ENCODE measurements at regions not wholly inside any gene's neighbourhood (a gene's known extent, or its start where the extent isn't known, plus 50 kb on each side); places are given as distances from the start of the nearest gene placed in this dataset.

- H3K9me3 Mint-ChIP-seq, result no peaks in the 10 kb centered on the region
These were observed 210.6 kb downstream of the CD83 start for GRCh38 chr6:14328163-14328562.

GRCh38 chr6:14333556-14334305, 216.2 kb downstream of the CD83 start:
- peaks cover 3 to 5% of the 10 kb centered on the region in 2 donors for H3K4me1 Mint-ChIP-seq (ENCODE audit: low read depth in 2 of 2)
- no peaks in the 10 kb centered on the region for H3K36me3 Mint-ChIP-seq
- no peaks in the 10 kb centered on the region for H3K9me3 Mint-ChIP-seq
- ATAC-seq (no peak), DNase-seq (ENCODE audit: low spot score) (no peak)
- H3K27me3 Mint-ChIP-seq, result peaks cover 5 to 13% of the 10 kb centered on the region in 2 donors
- no peak overlapping the region for H3K4me3 Mint-ChIP-seq
- no peak overlapping the region for H3K27ac Mint-ChIP-seq

More at GRCh38 chr6:14328163-14328562, 210.6 kb downstream of the CD83 start:
- no peak overlapping the region for H3K27ac Mint-ChIP-seq
- DNase-seq (ENCODE audit: low spot score) (no peak), ATAC-seq (no peak)
- H3K27me3 Mint-ChIP-seq, result peaks cover 10 to 23% of the 10 kb centered on the region in 2 donors
- peaks cover 3 to 4% of the 10 kb centered on the region in 2 donors for H3K4me1 Mint-ChIP-seq (ENCODE audit: low read depth in 2 of 2)
- H3K36me3 Mint-ChIP-seq, result no peaks in the 10 kb centered on the region
- H3K4me3 Mint-ChIP-seq, result no peak overlapping the region

GRCh38 chr6:14335071-14335470, 217.5 kb downstream of the CD83 start:
- Mint-ChIP-seq H3K27me3 (peaks cover 2 to 13% of the 10 kb centered on the region in 2 donors), H3K4me1 (ENCODE audit: low read depth in 2 of 2) (peaks cover 3 to 5% of the 10 kb centered on the region in 2 donors), H3K4me3 (no peak overlapping the region), H3K9me3 (no peaks in the 10 kb centered on the region), H3K36me3 (no peaks in the 10 kb centered on the region), H3K27ac (no peak overlapping the region)
- ATAC-seq (no peak), DNase-seq (ENCODE audit: low spot score) (no peak)

GRCh38 chr6:14337152-14337551, 219.6 kb downstream of the CD83 start:
- Mint-ChIP-seq H3K27me3 (peaks cover 5 to 8% of the 10 kb centered on the region in 2 donors), H3K27ac (no peak overlapping the region), H3K4me1 (ENCODE audit: low read depth in 2 of 2) (peaks cover 3 to 5% of the 10 kb centered on the region in 2 donors), H3K9me3 (no peaks in the 10 kb centered on the region), H3K36me3 (no peaks in the 10 kb centered on the region), H3K4me3 (no peak overlapping the region)
- DNase-seq (ENCODE audit: low spot score) (no peak), ATAC-seq (no peak)

GRCh38 chr6:14339172-14339571, 221.6 kb downstream of the CD83 start:
- H3K4me3 Mint-ChIP-seq, result no peak overlapping the region
- DNase-seq (ENCODE audit: low spot score), result no peak
- H3K27me3 Mint-ChIP-seq, result peaks cover 0 to 5% of the 10 kb centered on the region in 2 donors
- H3K36me3 Mint-ChIP-seq, result no peaks in the 10 kb centered on the region
- no peak for ATAC-seq
- peaks cover 3 to 5% of the 10 kb centered on the region in 2 donors for H3K4me1 Mint-ChIP-seq (ENCODE audit: low read depth in 2 of 2)
- no peaks in the 10 kb centered on the region for H3K9me3 Mint-ChIP-seq
- no peak overlapping the region for H3K27ac Mint-ChIP-seq

GRCh38 chr6:14339711-14340584, 222.4 kb downstream of the CD83 start:
- Mint-ChIP-seq H3K9me3 (no peaks in the 10 kb centered on the region), H3K27me3 (peaks cover 0 to 2% of the 10 kb centered on the region in 2 donors), H3K27ac (no peak overlapping the region), H3K36me3 (no peaks in the 10 kb centered on the region), H3K4me3 (no peak overlapping the region), H3K4me1 (ENCODE audit: low read depth in 2 of 2) (peaks cover 3 to 5% of the 10 kb centered on the region in 2 donors)
- ATAC-seq (no peak), DNase-seq (ENCODE audit: low spot score) (no peak)

GRCh38 chr6:14344486-14344885, 226.9 kb downstream of the CD83 start:
- H3K9me3 Mint-ChIP-seq, result no peaks in the 10 kb centered on the region
- no peaks in the 10 kb centered on the region for H3K4me1 Mint-ChIP-seq (ENCODE audit: low read depth in 2 of 2)
- DNase-seq (ENCODE audit: low spot score) (no peak), ATAC-seq (no peak)
- H3K36me3 Mint-ChIP-seq, result no peaks in the 10 kb centered on the region
- H3K27ac Mint-ChIP-seq, result no peak overlapping the region
- H3K27me3 Mint-ChIP-seq, result peaks cover 7 to 8% of the 10 kb centered on the region in 2 donors
- no peak overlapping the region for H3K4me3 Mint-ChIP-seq

GRCh38 chr6:14348389-14348788, 230.8 kb downstream of the CD83 start:
- Mint-ChIP-seq H3K4me1 (ENCODE audit: low read depth in 2 of 2) (no peaks in the 10 kb centered on the region), H3K27ac (no peak overlapping the region), H3K4me3 (no peak overlapping the region), H3K9me3 (no peaks in the 10 kb centered on the region), H3K27me3 (peaks cover 4 to 8% of the 10 kb centered on the region in 2 donors), H3K36me3 (no peaks in the 10 kb centered on the region)
- DNase-seq (ENCODE audit: low spot score) (no peak), ATAC-seq (no peak)

- H3K27me3 Mint-ChIP-seq, result peaks cover 4 to 8% of the 10 kb centered on the region in 2 donors
- no peaks in the 10 kb centered on the region for H3K36me3 Mint-ChIP-seq
- no peak overlapping the region for H3K27ac Mint-ChIP-seq
- H3K9me3 Mint-ChIP-seq, result no peaks in the 10 kb centered on the region
- DNase-seq (ENCODE audit: low spot score) (no peak), ATAC-seq (no peak)
- H3K4me1 Mint-ChIP-seq (ENCODE audit: low read depth in 2 of 2), result no peaks in the 10 kb centered on the region
- no peak overlapping the region for H3K4me3 Mint-ChIP-seq
These were observed 231.9 kb downstream of the CD83 start for GRCh38 chr6:14349507-14349906.

GRCh38 chr6:14350210-14350609, 232.6 kb downstream of the CD83 start:
- no peak for ATAC-seq
- H3K9me3 Mint-ChIP-seq, result no peaks in the 10 kb centered on the region
- DNase-seq (ENCODE audit: low spot score), result no peak
- H3K4me1 Mint-ChIP-seq (ENCODE audit: low read depth in 2 of 2), result peaks cover 0 to 2% of the 10 kb centered on the region in 2 donors
- H3K27ac Mint-ChIP-seq, result no peak overlapping the region
- H3K4me3 Mint-ChIP-seq, result no peak overlapping the region
- H3K27me3 Mint-ChIP-seq, result peaks cover 4 to 8% of the 10 kb centered on the region in 2 donors
- H3K36me3 Mint-ChIP-seq, result no peaks in the 10 kb centered on the region

GRCh38 chr6:14353281-14353680, 235.7 kb downstream of the CD83 start:
- H3K9me3 Mint-ChIP-seq, result no peaks in the 10 kb centered on the region
- no peaks in the 10 kb centered on the region for H3K36me3 Mint-ChIP-seq
- no peak overlapping the region for H3K4me3 Mint-ChIP-seq
- H3K4me1 Mint-ChIP-seq (ENCODE audit: low read depth in 2 of 2), result peaks cover 0 to 2% of the 10 kb centered on the region in 2 donors
- H3K27ac Mint-ChIP-seq, result no peak overlapping the region
- H3K27me3 Mint-ChIP-seq, result no peaks in the 10 kb centered on the region
- DNase-seq (ENCODE audit: low spot score) (no peak), ATAC-seq (no peak)

GRCh38 chr6:14353798-14354197, 236.2 kb downstream of the CD83 start:
- Mint-ChIP-seq H3K4me1 (ENCODE audit: low read depth in 2 of 2) (peaks cover 0 to 5% of the 10 kb centered on the region in 2 donors), H3K27ac (no peak overlapping the region), H3K36me3 (no peaks in the 10 kb centered on the region), H3K27me3 (peaks cover 3 to 5% of the 10 kb centered on the region in 2 donors), H3K9me3 (no peaks in the 10 kb centered on the region), H3K4me3 (no peak overlapping the region)
- DNase-seq (ENCODE audit: low spot score) (no peak), ATAC-seq (no peak)

- H3K4me1 Mint-ChIP-seq (ENCODE audit: low read depth in 2 of 2), result peaks cover 0 to 5% of the 10 kb centered on the region in 2 donors
- H3K27ac Mint-ChIP-seq, result no peak overlapping the region
- H3K4me3 Mint-ChIP-seq, result no peak overlapping the region
- H3K27me3 Mint-ChIP-seq, result peaks cover 5 to 7% of the 10 kb centered on the region in 2 donors
- H3K36me3 Mint-ChIP-seq, result no peaks in the 10 kb centered on the region
- no peak for ATAC-seq
- DNase-seq (ENCODE audit: low spot score), result no peak
- H3K9me3 Mint-ChIP-seq, result no peaks in the 10 kb centered on the region
These were observed 237.5 kb downstream of the CD83 start for GRCh38 chr6:14354919-14355572.
